ENCODE measurements at regions not wholly inside any gene's neighbourhood (a gene's known extent, or its start where the extent isn't known, plus 50 kb on each side); places are given as distances from the start of the nearest gene placed in this dataset.

GRCh38 chr2:180289627-180290026 lies 282.5 kb upstream of the CWC22 start:
- no peak for TF ChIP-seq CTCF (IDR thresholded peaks at IDR 0.05)
- TF ChIP-seq POLR2A (IDR thresholded peaks at IDR 0.05) = no peak

Measured in right lobe of liver (tissue), 4 donors.